ENCODE measurements at regions not wholly inside any gene's neighbourhood (a gene's known extent, or its start where the extent isn't known, plus 50 kb on each side); places are given as distances from the start of the nearest gene placed in this dataset.
"Not testable (repeated sequence)": the region's sequence is repeated elsewhere in the genome, so short reads cannot be mapped to it uniquely, and the experiment has no call there.

GRCh38 chrX:10676235-10676957, 56.0 kb upstream of the MID1 start:
- no peak for TF ChIP-seq EP300 (IDR thresholded peaks at IDR 0.05)
- TF ChIP-seq POLR2AphosphoS5 (IDR thresholded peaks at IDR 0.05): no peak
- TF ChIP-seq CTCF (IDR thresholded peaks at IDR 0.05): no peak
- TF ChIP-seq POLR2A (IDR thresholded peaks at IDR 0.05): no peak
- 57% methylated on average over 15 of the region's 15 CpGs for WGBS
- H3K27ac ChIP-seq: no peak overlapping the region
- H3K27me3 ChIP-seq: no peaks in the 10 kb centered on the region
- DNase-seq (ENCODE audit: low spot score in 2 of 2): no peak
- H3K36me3 ChIP-seq: no peaks in the 10 kb centered on the region
- H3K9me3 ChIP-seq: no peaks in the 10 kb centered on the region
- H3K4me1 ChIP-seq: no peaks in the 10 kb centered on the region
- H3K4me3 ChIP-seq: no peak overlapping the region

- Histone ChIP-seq H3K27ac (no peak overlapping the region), H3K9me3 (no peaks in the 10 kb centered on the region), H3K36me3 (no peaks in the 10 kb centered on the region), H3K4me3 (no peak overlapping the region), H3K4me1 (no peaks in the 10 kb centered on the region), H3K27me3 (no peaks in the 10 kb centered on the region)
- TF ChIP-seq POLR2AphosphoS5 (IDR thresholded peaks at IDR 0.05) (no peak), CTCF (IDR thresholded peaks at IDR 0.05) (no peak), EP300 (IDR thresholded peaks at IDR 0.05) (no peak), POLR2A (IDR thresholded peaks at IDR 0.05) (no peak)
- 64% methylated on average over 5 of the region's 5 CpGs for WGBS
- DNase-seq (ENCODE audit: low spot score in 2 of 2): no peak
Measured at GRCh38 chrX:10677490-10677889, 57.1 kb upstream of the MID1 start.

GRCh38 chrX:10679387-10679786, 59.0 kb upstream of the MID1 start:
- WGBS: 59% methylated on average over 5 of the region's 5 CpGs
- no peaks in the 10 kb centered on the region for H3K9me3 ChIP-seq
- no peak overlapping the region for H3K27ac ChIP-seq
- H3K4me1 ChIP-seq: no peaks in the 10 kb centered on the region
- TF ChIP-seq CTCF (IDR thresholded peaks at IDR 0.05) (no peak), POLR2AphosphoS5 (IDR thresholded peaks at IDR 0.05) (no peak), EP300 (IDR thresholded peaks at IDR 0.05) (no peak), POLR2A (IDR thresholded peaks at IDR 0.05) (no peak)
- DNase-seq (ENCODE audit: low spot score in 2 of 2): no peak
- H3K4me3 ChIP-seq: no peak overlapping the region
- H3K36me3 ChIP-seq: no peaks in the 10 kb centered on the region
- H3K27me3 ChIP-seq: no peaks in the 10 kb centered on the region

GRCh38 chrX:10681167-10681566, 60.8 kb upstream of the MID1 start:
- H3K27me3 ChIP-seq: no peaks in the 10 kb centered on the region
- DNase-seq (ENCODE audit: low spot score in 2 of 2): no peak
- TF ChIP-seq CTCF (IDR thresholded peaks at IDR 0.05) (no peak), POLR2AphosphoS5 (IDR thresholded peaks at IDR 0.05) (no peak), POLR2A (IDR thresholded peaks at IDR 0.05) (no peak), EP300 (IDR thresholded peaks at IDR 0.05) (no peak)
- no peaks in the 10 kb centered on the region for H3K4me1 ChIP-seq
- no peak overlapping the region for H3K27ac ChIP-seq
- H3K9me3 ChIP-seq: no peaks in the 10 kb centered on the region
- no peak overlapping the region for H3K4me3 ChIP-seq
- no peaks in the 10 kb centered on the region for H3K36me3 ChIP-seq
- WGBS: 90% methylated on average over 4 of the region's 4 CpGs

GRCh38 chrX:10683631-10684030, 63.2 kb upstream of the MID1 start:
- H3K4me3 ChIP-seq; H3K27me3 ChIP-seq; H3K27ac ChIP-seq; H3K4me1 ChIP-seq; DNase-seq (ENCODE audit: low spot score in 2 of 2); H3K36me3 ChIP-seq; H3K9me3 ChIP-seq: not testable (repeated sequence)
- WGBS: 68% methylated on average over 7 of the region's 7 CpGs
